KOPT-K1 (cell line): ENCODE measurements at regions not wholly inside any gene's neighbourhood (a gene's known extent, or its start where the extent isn't known, plus 50 kb on each side); places are given as distances from the start of the nearest gene placed in this dataset.

Experiments used
- H3K27ac ChIP-seq: fragments of 200-600 bp; sonication (generic); 2 replicates; pipeline ENCODE4 v1.5.1; 2016; ENCODE audit warnings: antibody characterized with exemption, mild to moderate bottlenecking, low read depth, low read length; ENCODE audit not compliant: poor library complexity, severe bottlenecking
- H3K36me3 ChIP-seq: fragments of 200-600 bp; sonication (generic); 2 replicates; pipeline ENCODE4 v1.5.1; 2017; ENCODE audit warnings: antibody characterized with exemption, mild to moderate bottlenecking, low read length, moderate library complexity; ENCODE audit not compliant: insufficient read depth
- H3K9me3 ChIP-seq: fragments of 200-600 bp; sonication (generic); 2 replicates; pipeline ENCODE4 v1.5.1; 2017; ENCODE audit warnings: antibody characterized with exemption, low read length, mild to moderate bottlenecking; ENCODE audit not compliant: insufficient read depth, poor library complexity, severe bottlenecking

GRCh38 chr12:88633312-88633711 is 53.0 kb upstream of the KITLG start:
- no peak overlapping the region for H3K27ac ChIP-seq
- no peaks in the 10 kb centered on the region for H3K9me3 ChIP-seq
- no peaks in the 10 kb centered on the region for H3K36me3 ChIP-seq

GRCh38 chr12:88630561-88630960 is 50.3 kb upstream of the KITLG start:
- Histone ChIP-seq H3K9me3 (no peaks in the 10 kb centered on the region), H3K27ac (no peak overlapping the region), H3K36me3 (no peaks in the 10 kb centered on the region)
